ENCODE measurements at regions not wholly inside any gene's neighbourhood (a gene's known extent, or its start where the extent isn't known, plus 50 kb on each side); places are given as distances from the start of the nearest gene placed in this dataset.

GRCh38 chr5:163619951-163620350 is 114.5 kb downstream of the MAT2B start:
- no peak for DNase-seq (ENCODE audit: low read depth in 4 of 4, low spot score in 2 of 4)

- DNase-seq (ENCODE audit: low read depth in 4 of 4, low spot score in 2 of 4): no peak
Observed at GRCh38 chr5:163622799-163623198, 117.4 kb downstream of the MAT2B start.

- DNase-seq (ENCODE audit: low read depth in 4 of 4, low spot score in 2 of 4): no peak
Observed at GRCh38 chr5:163623524-163623923, 118.1 kb downstream of the MAT2B start.

- DNase-seq (ENCODE audit: low read depth in 4 of 4, low spot score in 2 of 4): no peak
Observed at GRCh38 chr5:163623986-163624385, 118.6 kb downstream of the MAT2B start.

- DNase-seq (ENCODE audit: low read depth in 4 of 4, low spot score in 2 of 4): no peak
Observed at GRCh38 chr5:163624431-163624830, 119.0 kb downstream of the MAT2B start.

- DNase-seq (ENCODE audit: low read depth in 4 of 4, low spot score in 2 of 4): no peak
Observed at GRCh38 chr5:163626904-163627434, 121.5 kb downstream of the MAT2B start.

- no peak for DNase-seq (ENCODE audit: low read depth in 4 of 4, low spot score in 2 of 4)
Observed at GRCh38 chr5:163631856-163632255, 126.4 kb downstream of the MAT2B start.

- no peak for DNase-seq (ENCODE audit: low read depth in 4 of 4, low spot score in 2 of 4)
Observed at GRCh38 chr5:163633926-163634460, 128.6 kb downstream of the MAT2B start.

- no peak for DNase-seq (ENCODE audit: low read depth in 4 of 4, low spot score in 2 of 4)
Observed at GRCh38 chr5:163635631-163636030, 130.2 kb downstream of the MAT2B start.

- DNase-seq (ENCODE audit: low read depth in 4 of 4, low spot score in 2 of 4): no peak
Observed at GRCh38 chr5:163642904-163643303, 137.5 kb downstream of the MAT2B start.

- no peak for DNase-seq (ENCODE audit: low read depth in 4 of 4, low spot score in 2 of 4)
Observed at GRCh38 chr5:163645421-163646416, 140.3 kb downstream of the MAT2B start.

- no peak for DNase-seq (ENCODE audit: low read depth in 4 of 4, low spot score in 2 of 4)
Observed at GRCh38 chr5:163649514-163649913, 144.1 kb downstream of the MAT2B start.

- DNase-seq (ENCODE audit: low read depth in 4 of 4, low spot score in 2 of 4): no peak
Observed at GRCh38 chr5:163653526-163653925, 148.1 kb downstream of the MAT2B start.

- DNase-seq (ENCODE audit: low read depth in 4 of 4, low spot score in 2 of 4): no peak
Observed at GRCh38 chr5:163658702-163659567, 153.5 kb downstream of the MAT2B start.

- no peak for DNase-seq (ENCODE audit: low read depth in 4 of 4, low spot score in 2 of 4)
Observed at GRCh38 chr5:163659568-163659902, 154.1 kb downstream of the MAT2B start.

- DNase-seq (ENCODE audit: low read depth in 4 of 4, low spot score in 2 of 4): no peak
Observed at GRCh38 chr5:163660486-163660885, 155.1 kb downstream of the MAT2B start.

GRCh38 chr5:163661360-163661759 is 155.9 kb downstream of the MAT2B start:
- no peak for DNase-seq (ENCODE audit: low read depth in 4 of 4, low spot score in 2 of 4)

- no peak for DNase-seq (ENCODE audit: low read depth in 4 of 4, low spot score in 2 of 4)
Observed at GRCh38 chr5:163670036-163670435, 164.6 kb downstream of the MAT2B start.

- no peak for DNase-seq (ENCODE audit: low read depth in 4 of 4, low spot score in 2 of 4)
Observed at GRCh38 chr5:163677092-163677491, 171.7 kb downstream of the MAT2B start.

- DNase-seq (ENCODE audit: low read depth in 4 of 4, low spot score in 2 of 4): no peak
Observed at GRCh38 chr5:163682234-163682633, 176.8 kb downstream of the MAT2B start.

GRCh38 chr5:163687414-163687813 is 182.0 kb downstream of the MAT2B start:
- no peak for DNase-seq (ENCODE audit: low read depth in 4 of 4, low spot score in 2 of 4)

Measured in left renal cortex interstitium (tissue), 4 donors.